SIG-M5 treated with dmso at 0.1 percent for 504 hours (cell line): ENCODE measurements at regions not wholly inside any gene's neighbourhood (a gene's known extent, or its start where the extent isn't known, plus 50 kb on each side); places are given as distances from the start of the nearest gene placed in this dataset.

Source experiments
- DNase-seq: peaks from one replicate; lab custom pipeline; 2025; ENCODE audit not compliant: unreplicated experiment; lab: John Stamatoyannopoulos, UW

DNA sequence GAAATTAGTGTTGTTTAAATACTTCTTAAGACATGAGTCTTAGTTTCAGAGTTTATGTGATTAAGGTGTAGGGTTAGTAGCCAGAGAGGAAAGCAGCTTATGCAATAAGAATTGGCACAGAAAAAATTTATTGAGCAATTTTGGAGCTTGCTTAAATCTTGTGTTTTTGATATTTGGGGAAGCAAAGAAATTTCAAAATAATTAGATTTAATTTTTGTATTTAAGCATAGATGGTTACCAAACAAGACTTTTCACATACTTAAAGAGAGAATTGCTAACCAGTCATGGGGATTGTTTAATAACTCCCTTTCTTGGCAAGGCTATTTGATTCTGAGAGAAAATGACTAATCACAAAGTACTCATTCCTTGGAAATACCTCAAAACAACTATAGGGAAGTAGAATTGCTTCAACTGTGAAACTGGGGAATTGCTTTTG is 202.0 kb upstream of the GRID2 start:
- no peak for DNase-seq

DNA sequence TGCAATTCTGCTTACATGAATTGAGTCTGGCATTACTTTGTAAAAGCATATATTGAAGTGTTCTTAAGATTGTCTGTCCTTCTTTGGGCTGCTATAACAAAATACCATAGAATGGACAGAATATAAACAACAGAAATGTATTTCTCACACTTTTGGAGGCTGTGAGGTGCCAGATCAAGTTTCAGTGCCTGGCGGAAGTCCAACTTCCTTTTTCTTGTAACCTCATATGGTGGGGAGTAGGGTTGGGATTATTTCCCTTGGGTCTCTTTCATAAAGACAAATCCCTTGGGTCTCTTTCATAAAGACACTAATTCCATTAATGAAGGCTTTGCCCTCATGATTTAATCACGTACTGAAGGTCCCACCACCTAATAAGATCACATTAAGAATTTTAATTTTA is 199.3 kb upstream of the GRID2 start:
- DNase-seq, result no peak

- no peak for DNase-seq
Measured at GRCh38 chr4:92106816-92107215, 196.9 kb upstream of the GRID2 start.

GRCh38 chr4:92111493-92111892 is 192.3 kb upstream of the GRID2 start:
- no peak for DNase-seq

- DNase-seq, result no peak
Measured at GRCh38 chr4:92112805-92113204, 191.0 kb upstream of the GRID2 start.

DNA sequence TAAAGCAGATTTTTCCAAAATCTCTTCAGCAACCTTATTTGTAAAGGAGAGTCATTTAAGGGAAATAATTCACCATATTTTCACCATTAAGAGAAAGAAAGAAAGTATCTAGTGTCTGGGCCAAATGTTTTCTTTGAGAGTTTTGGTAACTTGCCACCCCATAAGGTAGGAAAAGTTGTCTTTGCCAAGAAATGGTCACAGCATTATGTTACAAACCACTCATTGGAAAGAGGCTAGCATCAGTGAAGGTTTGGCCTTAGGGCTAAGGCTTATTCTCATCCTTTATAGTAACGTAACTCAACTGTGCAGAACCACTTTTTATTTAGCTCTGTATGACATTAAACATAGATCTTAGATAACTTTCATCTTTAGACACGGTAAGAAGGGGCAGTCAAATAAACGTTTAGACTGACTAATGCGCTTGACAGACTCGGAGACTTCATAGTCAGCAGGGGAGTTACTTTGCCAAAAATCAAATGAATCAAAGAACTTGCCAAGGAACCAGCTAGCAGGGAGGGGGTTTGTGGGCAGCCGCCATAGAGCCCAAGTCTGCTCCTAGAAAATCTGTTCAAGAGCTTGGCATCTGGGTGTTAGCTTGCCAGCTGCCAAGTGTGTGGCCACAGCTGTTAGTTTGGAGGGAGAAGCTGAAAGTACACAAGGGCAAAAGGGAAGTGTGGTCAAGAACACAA is 182.8 kb upstream of the GRID2 start:
- DNase-seq, result no peak

- no peak for DNase-seq
Measured at GRCh38 chr4:92122911-92123310, 180.9 kb upstream of the GRID2 start.

GRCh38 chr4:92128676-92129075 is 175.1 kb upstream of the GRID2 start:
- no peak for DNase-seq

DNA sequence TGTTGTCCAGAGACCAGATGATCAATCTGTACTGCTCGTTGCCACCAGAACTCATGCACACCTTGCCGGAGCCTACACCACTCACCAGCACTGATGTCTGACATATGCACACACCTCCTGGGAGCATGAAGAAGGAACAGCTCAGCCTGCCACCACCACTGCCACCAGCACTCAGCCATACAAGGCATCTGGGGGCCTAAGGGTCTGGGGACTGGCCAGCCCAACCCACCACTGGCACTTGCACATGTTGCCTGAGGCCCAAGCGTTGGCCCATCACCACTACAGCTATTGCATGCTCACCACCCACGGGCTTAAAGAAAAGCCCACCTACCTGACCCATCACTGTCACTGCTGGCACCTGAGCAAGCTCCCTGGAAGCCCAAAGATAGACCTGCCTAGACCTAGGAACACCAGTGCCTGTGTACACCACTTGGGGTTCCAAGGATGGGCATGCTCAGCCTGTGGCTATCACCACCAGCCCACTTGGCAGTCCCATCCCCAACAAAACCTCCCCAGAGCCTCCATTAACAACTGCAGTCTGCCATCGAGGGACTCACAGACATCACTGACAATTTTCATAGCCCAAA is 174.3 kb upstream of the GRID2 start:
- no peak for DNase-seq

- DNase-seq, result no peak
Measured at GRCh38 chr4:92136434-92136833, 167.3 kb upstream of the GRID2 start.

DNA sequence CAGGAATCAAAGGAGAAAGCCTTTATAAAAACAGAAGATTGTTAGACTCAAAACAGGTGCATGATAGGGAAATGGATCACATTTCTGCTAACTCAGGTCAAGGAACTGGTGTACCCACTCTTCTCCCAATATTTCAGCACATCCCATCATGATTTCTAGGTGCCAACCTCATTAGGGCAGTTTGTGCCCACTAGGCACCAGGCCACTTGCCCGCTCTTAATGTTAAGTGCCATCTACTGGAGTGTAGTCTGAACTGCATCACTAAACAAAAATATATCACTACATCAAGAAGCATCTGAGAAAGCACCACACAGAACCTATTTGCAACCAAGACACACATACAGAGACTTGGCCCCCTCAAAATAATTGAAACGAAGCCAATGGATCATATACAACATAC is 140.4 kb upstream of the GRID2 start:
- DNase-seq, result no peak

- DNase-seq, result no peak
Measured at GRCh38 chr4:92170340-92170739, 133.4 kb upstream of the GRID2 start.

GRCh38 chr4:92172203-92172602 is 131.6 kb upstream of the GRID2 start:
- DNase-seq, result no peak

DNA sequence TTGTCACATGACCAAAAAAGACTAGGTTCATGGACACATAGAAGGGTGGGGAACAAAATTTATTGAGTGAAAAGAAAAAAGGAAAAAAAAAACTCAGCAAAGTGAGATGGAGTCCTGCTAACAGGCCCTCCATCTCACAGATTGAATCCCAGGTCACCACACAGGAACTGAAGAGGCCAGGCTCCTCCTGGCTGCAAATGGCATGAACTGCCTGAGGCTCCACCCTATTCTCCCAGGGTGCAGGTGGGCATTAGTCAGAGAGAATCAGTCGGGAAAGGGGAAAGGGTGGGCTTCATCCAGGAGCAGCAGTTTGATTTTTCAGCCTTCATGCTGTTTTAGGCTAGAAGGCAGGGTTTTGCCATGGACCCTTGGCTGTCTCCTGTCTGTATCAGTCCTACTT is 128.5 kb upstream of the GRID2 start:
- no peak for DNase-seq

- no peak for DNase-seq
Measured at GRCh38 chr4:92182006-92182735, 121.6 kb upstream of the GRID2 start.

GRCh38 chr4:92182736-92183407 is 120.9 kb upstream of the GRID2 start:
- DNase-seq, result no peak

GRCh38 chr4:92183825-92184224 is 119.9 kb upstream of the GRID2 start:
- no peak for DNase-seq

GRCh38 chr4:92184566-92184965 is 119.2 kb upstream of the GRID2 start:
- DNase-seq, result no peak

DNA sequence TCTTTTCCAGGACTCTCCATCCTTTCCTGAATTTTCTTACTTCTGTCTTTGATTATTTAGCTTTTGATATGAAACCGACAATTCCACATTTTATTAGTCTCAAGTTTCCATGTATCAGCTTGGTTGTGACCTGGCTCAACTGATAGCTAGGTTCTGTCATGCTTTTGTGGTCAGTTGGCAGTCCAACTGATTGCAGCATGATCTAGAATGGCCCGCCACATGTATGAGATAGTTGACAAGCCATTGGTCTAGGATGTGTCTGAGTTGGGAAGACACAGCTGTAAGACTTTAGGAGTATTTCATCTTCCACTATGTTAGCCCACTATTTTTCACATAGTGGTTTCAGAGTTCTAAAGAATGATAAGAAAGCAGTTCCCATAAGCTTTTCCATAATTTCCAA is 117.5 kb upstream of the GRID2 start:
- no peak for DNase-seq

GRCh38 chr4:92189146-92189545 is 114.6 kb upstream of the GRID2 start:
- DNase-seq, result no peak

- no peak for DNase-seq
Measured at GRCh38 chr4:92198711-92199110, 105.1 kb upstream of the GRID2 start.

DNA sequence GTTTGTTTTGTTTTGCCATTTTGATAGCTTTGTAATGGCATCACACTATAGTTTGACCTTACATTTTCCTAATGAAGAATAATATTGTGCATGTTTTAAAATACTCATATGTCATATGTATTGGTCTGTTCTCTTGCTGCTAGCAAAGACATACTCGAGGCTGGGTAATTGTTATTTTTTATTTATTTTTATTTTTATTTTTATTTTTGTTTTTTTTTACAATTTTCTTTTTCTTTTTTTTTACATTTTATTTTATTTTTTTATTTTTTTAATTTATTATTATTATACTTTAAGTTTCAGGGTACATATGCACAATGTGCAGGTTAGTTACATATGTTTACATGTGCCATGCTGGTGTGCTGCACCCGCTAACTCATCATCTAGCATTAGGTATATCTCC is 104.6 kb upstream of the GRID2 start:
- no peak for DNase-seq
